ENCODE measurements at regions not wholly inside any gene's neighbourhood (a gene's known extent, or its start where the extent isn't known, plus 50 kb on each side); places are given as distances from the start of the nearest gene placed in this dataset.

DNA sequence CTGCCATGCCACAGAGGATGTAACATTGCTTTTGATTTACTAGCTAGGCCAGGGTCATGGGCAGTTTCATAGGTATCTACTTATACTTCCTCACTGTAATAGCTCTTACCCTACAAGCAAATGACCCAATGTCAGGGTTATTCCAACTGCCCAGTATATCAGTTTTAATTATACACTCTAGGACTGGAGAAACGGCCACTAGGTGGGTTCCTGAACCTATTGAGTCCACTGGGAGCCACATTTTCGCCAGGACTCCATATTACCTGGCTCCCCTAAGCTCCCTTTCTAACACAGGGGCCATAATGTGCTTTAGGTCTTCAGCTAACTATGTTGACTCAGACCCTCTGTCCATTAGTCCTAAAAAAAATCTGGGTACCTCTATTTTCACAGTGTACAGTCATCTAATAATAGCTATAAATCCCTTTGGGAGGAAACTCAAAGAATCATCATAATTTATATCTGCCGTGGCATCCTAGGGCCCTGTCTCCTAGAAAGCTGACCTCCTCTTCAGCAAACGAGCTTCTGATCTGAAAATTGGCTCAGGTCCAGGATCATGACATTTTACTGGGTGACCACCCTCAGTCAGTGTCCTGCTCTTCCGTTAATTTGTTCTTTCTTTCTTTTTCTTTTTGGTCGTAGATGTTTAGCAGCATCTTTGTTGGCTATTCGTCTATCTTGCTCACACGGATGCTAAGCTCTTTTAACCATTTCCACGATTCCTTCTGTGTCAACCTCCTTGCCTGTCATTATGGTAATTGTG lies 244.3 kb downstream of the FAM76B start:
- DNase-seq, result no peak

- DNase-seq, result peak; percentile 87
These were observed 245.3 kb downstream of the FAM76B start for GRCh38 chr11:95544095-95544856.

DNA sequence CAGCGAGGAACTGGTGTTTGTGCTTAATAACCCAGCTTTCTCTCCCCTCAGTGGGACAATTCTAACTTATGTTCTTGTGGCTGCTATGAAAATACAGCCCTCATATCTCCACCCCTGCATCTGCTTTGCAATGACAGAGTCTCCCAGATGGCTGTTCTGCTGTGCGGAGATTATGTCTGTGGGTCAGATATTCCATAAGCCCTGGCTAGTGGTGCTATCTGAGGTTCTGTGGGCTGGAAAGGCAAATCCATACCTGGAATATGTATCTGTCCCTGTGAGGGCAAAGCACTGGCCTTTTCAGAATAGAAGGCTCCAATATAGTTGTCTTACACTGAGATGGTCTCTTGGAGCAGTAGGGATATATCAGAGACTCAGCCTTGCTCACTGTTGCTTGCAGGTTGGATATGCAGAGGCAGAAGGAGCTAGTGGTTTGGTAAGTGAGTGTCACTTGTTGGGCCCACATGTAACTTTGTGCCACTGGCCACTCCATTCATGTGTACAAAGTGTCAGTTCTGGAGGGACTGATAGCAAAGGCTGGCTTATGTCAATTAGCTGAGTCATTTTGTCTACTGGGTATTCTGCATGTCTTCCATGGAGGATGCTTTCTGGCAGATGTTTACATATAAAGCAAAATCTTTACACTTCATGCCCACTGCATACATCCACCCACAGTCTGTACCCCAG lies 246.6 kb downstream of the FAM76B start:
- DNase-seq, result no peak

GRCh38 chr11:95541715-95542114 lies 247.9 kb downstream of the FAM76B start:
- DNase-seq, result no peak

DNA sequence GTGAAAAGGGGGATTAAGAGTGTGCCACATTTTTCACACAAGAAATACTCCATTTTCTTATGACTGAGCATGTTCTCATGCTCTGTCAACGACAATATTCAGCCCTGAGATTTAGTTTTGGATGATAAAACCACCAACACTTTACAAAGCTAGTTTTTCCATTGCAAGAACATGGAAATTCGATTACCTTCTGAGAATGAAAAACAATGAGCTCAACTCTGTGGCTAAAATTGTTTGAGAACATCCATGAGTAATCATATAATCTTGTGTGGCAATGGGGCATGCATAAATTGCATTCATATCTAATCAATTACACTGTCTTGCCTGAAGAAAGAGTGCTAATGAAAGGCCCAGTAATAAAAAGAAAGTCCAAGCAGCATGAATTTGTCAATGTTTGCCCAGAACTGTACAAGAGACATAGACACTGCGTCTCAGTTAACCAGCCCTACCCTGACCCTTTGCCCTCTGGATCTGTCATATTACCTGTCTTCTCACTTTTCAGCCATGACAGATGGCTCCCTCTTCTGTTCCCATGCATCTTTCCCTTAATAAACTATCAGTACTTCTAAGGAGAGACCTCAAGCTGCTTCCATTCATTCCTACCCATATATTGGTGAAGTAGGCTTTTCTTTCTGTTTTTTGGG lies 253.4 kb downstream of the FAM76B start:
- peak; percentile 78 for DNase-seq

GRCh38 chr11:95534809-95535208 lies 254.8 kb downstream of the FAM76B start:
- no peak for DNase-seq

GRCh38 chr11:95534226-95534625 lies 255.4 kb downstream of the FAM76B start:
- DNase-seq, result no peak

- DNase-seq, result peak; percentile 40
These were observed 258.5 kb downstream of the FAM76B start for GRCh38 chr11:95531116-95531515.

DNA sequence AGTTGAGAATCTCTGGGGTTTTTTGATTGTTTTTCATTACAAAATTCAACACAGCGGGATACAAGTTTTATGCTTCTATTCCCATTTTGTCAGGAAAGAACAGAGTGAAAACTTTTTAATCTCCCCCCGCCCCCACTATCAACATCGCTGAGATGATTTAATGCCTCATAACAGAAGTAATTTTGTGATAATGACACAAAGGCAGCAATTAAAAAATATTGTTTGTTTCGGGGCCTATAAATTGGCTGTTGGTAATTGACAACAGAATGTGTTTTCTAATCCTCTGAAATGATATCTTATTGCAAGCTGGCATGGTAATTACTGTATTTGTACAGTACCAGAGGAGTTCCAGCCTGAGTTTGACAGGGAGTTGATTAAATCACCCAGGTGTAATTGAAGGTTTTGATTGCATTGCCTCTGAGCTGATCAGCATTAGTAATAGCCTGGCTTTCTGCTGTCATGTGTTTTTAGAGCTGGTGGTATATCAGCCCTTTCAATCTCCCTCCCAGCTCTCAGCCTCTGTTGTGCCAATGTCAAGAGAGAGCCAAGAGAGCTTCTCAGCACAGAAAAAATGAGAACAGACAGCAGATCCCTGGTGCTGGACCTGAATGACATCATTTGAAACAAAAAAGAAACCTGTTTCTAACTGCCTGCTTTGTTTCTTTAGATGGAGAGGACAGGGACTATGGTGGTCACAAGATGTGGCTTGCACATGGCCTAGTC lies 265.1 kb downstream of the FAM76B start:
- no peak for DNase-seq

DNA sequence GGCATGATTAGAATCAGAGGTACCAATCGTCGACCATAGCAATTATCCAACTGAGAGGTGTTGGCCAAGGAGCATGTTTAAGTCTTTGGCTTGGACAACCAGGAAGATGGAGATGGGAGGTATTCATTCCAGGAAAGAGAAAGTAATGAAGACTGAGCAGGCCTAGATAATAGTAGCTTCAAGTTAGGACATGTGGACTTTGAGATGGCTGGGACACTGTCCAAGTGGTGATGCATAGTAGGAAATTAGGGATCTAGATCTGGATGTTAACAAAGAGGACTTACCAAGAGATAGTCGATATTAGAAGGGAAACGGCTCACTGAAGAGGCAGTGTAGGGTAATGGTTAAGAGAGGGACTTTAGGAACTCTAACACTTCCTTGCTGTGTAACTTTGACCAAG lies 266.7 kb downstream of the FAM76B start:
- peak; percentile 69 for DNase-seq

GRCh38 chr11:95521862-95522261 lies 267.7 kb downstream of the FAM76B start:
- DNase-seq, result no peak

DNA sequence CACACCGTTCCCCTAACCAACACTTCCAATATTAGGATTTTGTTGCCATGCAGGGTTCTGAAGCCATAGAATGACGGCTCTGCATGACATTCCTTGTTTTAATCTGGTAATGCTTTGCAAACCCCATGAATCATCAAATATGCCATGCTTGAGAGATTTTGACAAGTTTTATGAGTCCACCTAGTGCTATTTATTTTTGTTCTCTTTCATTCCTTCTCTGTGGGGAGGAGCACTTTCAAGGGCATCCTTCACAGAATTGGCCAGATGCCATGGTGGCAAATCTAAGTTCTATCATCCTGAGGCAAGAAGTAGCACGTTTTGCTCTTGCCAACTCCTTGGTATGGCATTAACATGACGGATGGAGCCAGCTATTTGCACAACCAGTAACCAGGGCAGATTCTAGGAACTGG lies 268.4 kb downstream of the FAM76B start:
- DNase-seq, result peak; percentile 66

DNA sequence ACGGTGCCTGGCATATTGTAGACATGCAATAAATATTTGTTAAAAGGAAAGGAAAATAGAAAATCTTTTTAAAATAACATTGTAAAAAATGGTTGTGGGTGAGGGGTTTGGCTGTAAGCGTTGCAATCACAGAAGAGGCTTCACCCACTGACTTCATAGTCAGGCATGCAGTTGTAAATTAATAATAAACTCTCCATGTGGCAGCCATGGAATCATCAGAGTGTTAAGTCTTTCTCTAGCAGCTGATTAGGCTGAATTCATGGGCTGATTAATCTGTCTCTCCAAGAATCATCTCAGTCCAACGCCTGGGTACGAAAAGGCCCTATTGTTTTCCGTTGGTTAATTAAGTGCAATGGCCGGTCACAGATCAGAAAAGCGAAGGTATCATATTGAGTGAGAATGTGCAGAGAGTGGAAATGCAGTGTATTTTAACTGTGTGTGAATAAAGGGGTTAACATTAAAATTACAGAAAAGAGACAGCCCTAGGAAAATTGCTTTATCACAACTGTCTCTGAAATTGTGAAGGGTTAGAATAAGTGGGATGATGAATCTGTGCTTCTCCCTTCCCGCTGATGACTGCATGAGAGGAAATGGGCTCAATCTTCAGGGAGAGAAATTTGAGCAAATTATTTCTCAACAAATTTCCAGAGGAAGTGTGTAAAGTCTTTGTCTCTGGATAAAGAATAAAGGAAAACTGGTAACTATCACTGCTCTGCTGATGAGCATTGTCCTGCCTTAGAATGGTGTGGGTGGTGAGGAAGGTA lies 269.0 kb downstream of the FAM76B start:
- DNase-seq, result no peak

- no peak for DNase-seq
These were observed 269.7 kb downstream of the FAM76B start for GRCh38 chr11:95519912-95520311.

GRCh38 chr11:95517453-95517852 lies 272.1 kb downstream of the FAM76B start:
- DNase-seq, result peak; percentile 57

DNA sequence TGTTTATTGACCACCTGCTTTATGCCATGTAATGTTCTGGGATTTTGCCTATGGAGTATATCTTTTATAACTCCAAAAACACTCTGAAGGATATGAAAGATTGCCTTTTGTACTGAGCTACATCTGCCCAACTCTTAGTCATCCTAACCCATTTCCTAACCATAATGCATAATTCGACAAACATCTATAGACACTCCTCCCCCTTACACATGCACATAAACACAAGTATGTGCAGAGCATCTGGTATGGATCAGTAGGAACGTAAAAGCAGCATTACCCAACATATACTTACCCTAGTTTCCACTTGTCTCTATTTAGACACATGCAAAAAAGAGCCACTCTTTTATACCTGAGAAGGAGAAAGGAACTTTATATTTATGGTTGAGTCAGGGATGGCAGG lies 272.8 kb downstream of the FAM76B start:
- DNase-seq, result peak; percentile 95

DNA sequence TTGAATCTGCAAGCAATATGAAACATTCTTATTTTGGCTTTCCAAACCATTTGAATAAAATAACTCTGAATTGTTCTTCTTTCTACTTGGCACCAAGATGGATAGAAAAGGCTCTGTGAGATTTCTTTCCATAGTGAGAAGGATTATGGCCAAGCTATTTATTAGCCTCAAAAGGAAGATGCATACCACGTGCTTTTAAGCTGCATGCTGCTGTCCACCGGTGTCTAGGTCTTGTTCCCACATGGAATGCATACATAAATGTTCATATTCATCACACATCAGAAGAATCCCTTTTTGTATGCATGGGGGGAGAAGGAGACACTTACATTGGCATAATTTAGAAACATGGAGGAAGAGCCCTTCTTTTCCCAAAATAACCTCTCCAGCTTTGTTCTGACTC lies 273.4 kb downstream of the FAM76B start:
- DNase-seq, result no peak

GRCh38 chr11:95515371-95515770 lies 274.2 kb downstream of the FAM76B start:
- peak; percentile 79 for DNase-seq

DNA sequence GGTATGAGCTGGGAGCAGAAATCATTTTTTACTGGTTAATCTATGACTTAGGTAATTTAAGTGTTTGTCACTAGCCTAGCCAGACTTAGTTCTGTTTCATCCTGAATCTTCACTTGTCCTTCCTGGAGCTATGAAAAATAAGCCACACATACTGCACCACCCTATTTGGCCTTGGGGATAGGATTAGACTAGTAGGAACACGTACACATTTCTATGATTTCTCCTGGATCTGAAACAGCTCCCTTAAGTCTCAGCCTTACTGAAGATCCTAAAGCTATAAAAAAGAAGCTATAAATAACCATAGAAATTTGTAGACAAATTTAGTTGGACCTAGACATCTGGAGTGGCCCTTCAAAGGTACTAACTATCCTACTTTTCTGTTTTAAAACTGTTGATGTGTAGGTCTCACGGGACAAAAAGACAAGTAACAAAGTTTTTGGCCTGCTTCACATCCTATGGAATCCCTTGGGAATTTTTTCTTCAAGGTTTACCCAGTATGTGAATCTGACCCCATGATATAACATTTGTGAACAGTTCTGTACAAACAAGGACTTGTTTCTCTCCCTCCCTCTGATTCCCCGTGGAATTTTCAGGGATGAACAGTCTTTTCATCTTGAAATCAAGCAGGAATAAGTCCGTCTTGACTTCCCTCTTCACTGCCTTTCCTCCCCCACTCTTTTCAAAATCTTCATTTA lies 275.0 kb downstream of the FAM76B start:
- no peak for DNase-seq

DNA sequence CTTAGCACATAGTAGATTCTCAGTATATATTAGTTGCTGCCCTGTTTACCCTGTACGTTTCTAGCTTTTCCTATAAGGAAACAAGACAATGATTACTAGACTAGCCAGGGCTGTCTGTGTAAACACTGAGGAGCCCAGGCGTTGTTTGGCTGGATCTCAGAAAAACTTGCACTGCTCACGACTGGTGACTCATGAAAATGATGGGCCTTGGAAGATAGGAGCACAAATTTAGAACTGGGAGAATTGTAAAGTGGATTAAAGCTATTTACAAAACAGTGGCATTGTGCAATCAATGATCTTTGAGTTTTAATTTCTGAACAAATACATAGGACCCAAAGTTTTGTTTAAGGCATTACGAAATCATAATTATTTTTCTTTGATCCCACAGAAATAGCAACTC lies 276.9 kb downstream of the FAM76B start:
- DNase-seq, result peak; percentile 95

DNA sequence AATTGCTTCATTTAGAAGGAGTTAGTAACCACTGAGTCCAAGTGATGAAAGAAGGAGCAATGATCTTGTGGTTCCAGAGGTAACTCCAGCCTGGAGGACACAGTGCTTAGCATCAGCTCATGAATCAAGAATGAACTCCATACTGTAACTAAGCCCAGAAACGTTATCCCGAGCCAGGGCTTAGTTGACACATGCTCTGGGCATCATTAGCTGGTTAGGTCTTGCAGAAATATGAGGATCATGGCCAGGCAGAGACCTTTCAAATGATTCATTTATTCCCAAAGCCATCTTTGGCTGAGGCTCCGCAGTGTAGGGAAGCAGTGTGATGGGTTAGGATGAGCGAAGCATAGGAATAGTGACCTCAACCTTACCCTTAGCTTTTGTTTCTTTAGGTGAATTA lies 277.4 kb downstream of the FAM76B start:
- peak; percentile 96 for DNase-seq
